ENCODE measurements at regions not wholly inside any gene's neighbourhood (a gene's known extent, or its start where the extent isn't known, plus 50 kb on each side); places are given as distances from the start of the nearest gene placed in this dataset.
A peak's percentile ranks its signal among the peaks of the same experiment; 100 is the strongest.

GRCh38 chrX:4735299-4735698 lies 1021.9 kb upstream of the PRKX start:
- Mint-ChIP-seq H3K27me3 (ENCODE audit: low read depth) (no peaks in the 10 kb centered on the region), H3K9me3 (peaks cover 2 to 4% of the 10 kb centered on the region in 2 donors), H3K4me3 (no peak overlapping the region), H3K36me3 (ENCODE audit: insufficient read depth in 2 of 2) (no peaks in the 10 kb centered on the region), H3K27ac (no peak overlapping the region), H3K4me1 (ENCODE audit: low read depth) (no peaks in the 10 kb centered on the region)
- ATAC-seq (replicated peaks in 1 of 2): no peak
- DNase-seq: no peak

- H3K27ac Mint-ChIP-seq: peak overlapping the region; percentile 46
These were observed 997.4 kb upstream of the PRKX start for GRCh38 chrX:4710618-4711433.

GRCh38 chrX:4708970-4709760 lies 995.7 kb upstream of the PRKX start:
- no peak for ATAC-seq (replicated peaks in 1 of 2)
- Mint-ChIP-seq H3K36me3 (ENCODE audit: insufficient read depth in 2 of 2) (peaks cover 0 to 1% of the 10 kb centered on the region in 2 donors), H3K27ac (no peak overlapping the region), H3K4me1 (ENCODE audit: low read depth) (no peaks in the 10 kb centered on the region), H3K9me3 (peaks cover 0 to 3% of the 10 kb centered on the region in 2 donors), H3K4me3 (no peak overlapping the region), H3K27me3 (ENCODE audit: low read depth) (no peaks in the 10 kb centered on the region)
- DNase-seq: no peak

More at GRCh38 chrX:4710618-4711433, 997.4 kb upstream of the PRKX start:
- ATAC-seq (replicated peaks in 1 of 2) (peak in 1 of 2 donors; percentile 53), DNase-seq (peak in 1 of 2 donors; percentile 0)
- no peaks in the 10 kb centered on the region for H3K4me1 Mint-ChIP-seq (ENCODE audit: low read depth)
- H3K36me3 Mint-ChIP-seq (ENCODE audit: insufficient read depth in 2 of 2): peaks cover 0 to 1% of the 10 kb centered on the region in 2 donors
- no peak overlapping the region for H3K4me3 Mint-ChIP-seq
- H3K27me3 Mint-ChIP-seq (ENCODE audit: low read depth): no peaks in the 10 kb centered on the region
- peaks cover 1 to 5% of the 10 kb centered on the region in 2 donors for H3K9me3 Mint-ChIP-seq

- peaks cover 0 to 1% of the 10 kb centered on the region in 2 donors for H3K36me3 Mint-ChIP-seq (ENCODE audit: insufficient read depth in 2 of 2)
- peaks cover 0 to 3% of the 10 kb centered on the region in 2 donors for H3K9me3 Mint-ChIP-seq
- H3K4me1 Mint-ChIP-seq (ENCODE audit: low read depth): no peaks in the 10 kb centered on the region
- ATAC-seq (replicated peaks in 1 of 2) (no peak), DNase-seq (no peak)
- no peak overlapping the region for H3K4me3 Mint-ChIP-seq
- no peaks in the 10 kb centered on the region for H3K27me3 Mint-ChIP-seq (ENCODE audit: low read depth)
- H3K27ac Mint-ChIP-seq: no peak overlapping the region
These were observed 993.5 kb upstream of the PRKX start for GRCh38 chrX:4706961-4707360.

- ATAC-seq (replicated peaks in 1 of 2): no peak
- peaks cover 3 to 4% of the 10 kb centered on the region in 2 donors for H3K9me3 Mint-ChIP-seq
These were observed 977.1 kb upstream of the PRKX start for GRCh38 chrX:4690521-4690920.

GRCh38 chrX:4682636-4683035 lies 969.2 kb upstream of the PRKX start:
- Mint-ChIP-seq H3K9me3 (peaks cover 0 to 5% of the 10 kb centered on the region in 2 donors), H3K27ac (no peak overlapping the region), H3K27me3 (ENCODE audit: low read depth) (no peaks in the 10 kb centered on the region), H3K4me3 (no peak overlapping the region), H3K4me1 (ENCODE audit: low read depth) (no peaks in the 10 kb centered on the region), H3K36me3 (ENCODE audit: insufficient read depth in 2 of 2) (no peaks in the 10 kb centered on the region)
- DNase-seq: no peak
- ATAC-seq (replicated peaks in 1 of 2): no peak

More at GRCh38 chrX:4690521-4690920, 977.1 kb upstream of the PRKX start:
- Mint-ChIP-seq H3K27me3 (ENCODE audit: low read depth) (no peaks in the 10 kb centered on the region), H3K36me3 (ENCODE audit: insufficient read depth in 2 of 2) (peaks cover 0 to 1% of the 10 kb centered on the region in 2 donors), H3K4me3 (no peak overlapping the region), H3K4me1 (ENCODE audit: low read depth) (no peaks in the 10 kb centered on the region), H3K27ac (no peak overlapping the region)
- no peak for DNase-seq

GRCh38 chrX:4675686-4676300 lies 962.3 kb upstream of the PRKX start:
- DNase-seq (no peak), ATAC-seq (replicated peaks in 1 of 2) (no peak)
- Mint-ChIP-seq H3K4me3 (no peak overlapping the region), H3K4me1 (ENCODE audit: low read depth) (no peaks in the 10 kb centered on the region), H3K36me3 (ENCODE audit: insufficient read depth in 2 of 2) (no peaks in the 10 kb centered on the region), H3K9me3 (peaks cover 0 to 2% of the 10 kb centered on the region in 2 donors), H3K27me3 (ENCODE audit: low read depth) (no peaks in the 10 kb centered on the region), H3K27ac (no peak overlapping the region)

- peaks cover 0 to 2% of the 10 kb centered on the region in 2 donors for H3K9me3 Mint-ChIP-seq
- no peak overlapping the region for H3K27ac Mint-ChIP-seq
- no peaks in the 10 kb centered on the region for H3K36me3 Mint-ChIP-seq (ENCODE audit: insufficient read depth in 2 of 2)
- no peak for ATAC-seq (replicated peaks in 1 of 2)
- no peak for DNase-seq
- H3K27me3 Mint-ChIP-seq (ENCODE audit: low read depth): no peaks in the 10 kb centered on the region
- no peaks in the 10 kb centered on the region for H3K4me1 Mint-ChIP-seq (ENCODE audit: low read depth)
- no peak overlapping the region for H3K4me3 Mint-ChIP-seq
These were observed 960.8 kb upstream of the PRKX start for GRCh38 chrX:4674028-4674782.

GRCh38 chrX:4671344-4671743 lies 957.9 kb upstream of the PRKX start:
- Mint-ChIP-seq H3K9me3 (peaks cover 0 to 6% of the 10 kb centered on the region in 2 donors), H3K27ac (no peak overlapping the region), H3K4me3 (no peak overlapping the region), H3K36me3 (ENCODE audit: insufficient read depth in 2 of 2) (no peaks in the 10 kb centered on the region), H3K27me3 (ENCODE audit: low read depth) (no peaks in the 10 kb centered on the region), H3K4me1 (ENCODE audit: low read depth) (no peaks in the 10 kb centered on the region)
- ATAC-seq (replicated peaks in 1 of 2): no peak
- no peak for DNase-seq

GRCh38 chrX:4670606-4671005 lies 957.2 kb upstream of the PRKX start:
- no peak for ATAC-seq (replicated peaks in 1 of 2)
- H3K27me3 Mint-ChIP-seq (ENCODE audit: low read depth): no peaks in the 10 kb centered on the region

GRCh38 chrX:4668802-4669536 lies 955.5 kb upstream of the PRKX start:
- Mint-ChIP-seq H3K4me1 (ENCODE audit: low read depth) (no peaks in the 10 kb centered on the region), H3K9me3 (peaks cover 0 to 6% of the 10 kb centered on the region in 2 donors), H3K27ac (no peak overlapping the region), H3K27me3 (ENCODE audit: low read depth) (no peaks in the 10 kb centered on the region), H3K4me3 (no peak overlapping the region), H3K36me3 (ENCODE audit: insufficient read depth in 2 of 2) (no peaks in the 10 kb centered on the region)
- ATAC-seq (replicated peaks in 1 of 2): no peak
- no peak for DNase-seq

More at GRCh38 chrX:4670606-4671005, 957.2 kb upstream of the PRKX start:
- Mint-ChIP-seq H3K36me3 (ENCODE audit: insufficient read depth in 2 of 2) (no peaks in the 10 kb centered on the region), H3K4me1 (ENCODE audit: low read depth) (no peaks in the 10 kb centered on the region), H3K27ac (no peak overlapping the region), H3K4me3 (no peak overlapping the region), H3K9me3 (peaks cover 0 to 6% of the 10 kb centered on the region in 2 donors)
- DNase-seq: no peak

GRCh38 chrX:4663085-4663484 lies 949.6 kb upstream of the PRKX start:
- H3K27me3 Mint-ChIP-seq (ENCODE audit: low read depth): no peaks in the 10 kb centered on the region
- no peak for ATAC-seq (replicated peaks in 1 of 2)
- H3K27ac Mint-ChIP-seq: no peak overlapping the region
- H3K9me3 Mint-ChIP-seq: peaks cover 5 to 10% of the 10 kb centered on the region in 2 donors
- DNase-seq: no peak
- H3K4me1 Mint-ChIP-seq (ENCODE audit: low read depth): no peaks in the 10 kb centered on the region
- H3K36me3 Mint-ChIP-seq (ENCODE audit: insufficient read depth in 2 of 2): no peaks in the 10 kb centered on the region
- H3K4me3 Mint-ChIP-seq: no peak overlapping the region
